H1 (cell line): ENCODE measurements at regions not wholly inside any gene's neighbourhood (a gene's known extent, or its start where the extent isn't known, plus 50 kb on each side); places are given as distances from the start of the nearest gene placed in this dataset.
A peak's percentile ranks its signal among the peaks of the same experiment; 100 is the strongest.

ENCODE experiments used
- CTCF ChIA-PET: fragments of 300-600 bp; sonication (Branson Sonifier 250); formaldehyde crosslinking; loops from one replicate; lab custom pipeline; 2021; ENCODE audit not compliant: partially characterized antibody; lab: Charles Lee
- POLR2A ChIA-PET: fragments of 300-600 bp; sonication (Branson Sonifier 250); formaldehyde crosslinking; loops from one replicate; lab custom pipeline; 2021; ENCODE audit warnings: inconsistent platforms; ENCODE audit not compliant: partially characterized antibody; lab: Charles Lee
- DNase-seq, 2 experiments: peaks; one replicate each; pipeline versions ENCODE4 v3.0.0 to v3.0.0-alpha.2; 2010 to 2022; ENCODE audit warnings: low spot score in 2 of 2, low read depth in 1 of 2, mixed read lengths in 1 of 2
- FAIRE-seq: peaks from 2 replicates; lab custom pipeline; 2011; peaks lifted over from hg19 to GRCh38; lab: Jason Lieb, UNC
- H2AFZ ChIP-seq: 2 replicates; pipeline ENCODE4 v1.8.1; 2012; ENCODE audit warnings: low read length, inconsistent platforms
- H2AK5ac ChIP-seq: 2 replicates; pipeline ENCODE4 v1.6.1; 2013; ENCODE audit warnings: low read depth, low read length
- H2BK120ac ChIP-seq: replicated peaks from 2 replicates; pipeline ENCODE3; 2013; ENCODE audit warnings: low read depth, low read length, inconsistent platforms
- H2BK12ac ChIP-seq: 2 replicates; pipeline ENCODE4 v1.6.1; 2013; ENCODE audit warnings: low read depth, low read length
- H2BK15ac ChIP-seq: 2 replicates; pipeline ENCODE4 v1.6.1; 2013; ENCODE audit warnings: low read length
- H2BK20ac ChIP-seq: 2 replicates; pipeline ENCODE4 v1.6.1; 2013; ENCODE audit warnings: low read length
- H2BK5ac ChIP-seq: 2 replicates; pipeline ENCODE4 v1.6.1; 2013; ENCODE audit warnings: low read depth, low read length
- H3K14ac ChIP-seq: 2 replicates; pipeline ENCODE4 v1.6.1; 2013; ENCODE audit warnings: inconsistent platforms; ENCODE audit not compliant: insufficient read length
- H3K18ac ChIP-seq: 2 replicates; pipeline ENCODE4 v1.6.1; 2013; ENCODE audit warnings: low read length; ENCODE audit errors: extremely low read depth
- H3K23ac ChIP-seq: 2 replicates; pipeline ENCODE4 v1.6.1; 2013; ENCODE audit warnings: inconsistent platforms; ENCODE audit not compliant: insufficient read length
- H3K23me2 ChIP-seq: 2 replicates; pipeline ENCODE4 v1.6.1; 2013; ENCODE audit warnings: low read depth, low read length
- H3K27ac ChIP-seq: 2 replicates; pipeline ENCODE4 v1.6.1; 2011; ENCODE audit warnings: low read depth, low read length, inconsistent platforms
- H3K27me3 ChIP-seq, 4 experiments: replicated peaks in 1 of 4; 1 replicate in 1 of 4; 2 replicates in 3 of 4; pipeline versions ENCODE4 v1.6.1 to v1.8.1; 2011 to 2013; ENCODE audit warnings: low read length in 3 of 4, mild to moderate bottlenecking in 3 of 4, inconsistent platforms in 2 of 4, mixed read lengths in 2 of 4, moderate library complexity in 1 of 4; ENCODE audit not compliant: control insufficient read depth in 3 of 4, insufficient read depth in 3 of 4; ENCODE audit errors: extremely low read depth in 1 of 4
- H3K36me3 ChIP-seq, 4 experiments: 2 replicates each; pipeline versions ENCODE4 v1.6.1 to v1.8.1; 2011 to 2013; ENCODE audit warnings: mild to moderate bottlenecking in 4 of 4, low read length in 3 of 4, moderate library complexity in 2 of 4, control low read depth in 1 of 4, inconsistent platforms in 1 of 4; ENCODE audit not compliant: insufficient read depth in 4 of 4, control insufficient read depth in 2 of 4
- H3K4ac ChIP-seq: replicated peaks from 2 replicates; pipeline ENCODE3; 2013; ENCODE audit warnings: low read length, low read depth, mixed read lengths, inconsistent platforms; ENCODE audit not compliant: insufficient read length
- H3K4me1 ChIP-seq, 4 experiments: replicated peaks in 1 of 4; 1 replicate in 1 of 4; 2 replicates in 3 of 4; pipeline versions ENCODE4 v1.6.1 to v1.8.1; 2011 to 2013; ENCODE audit warnings: low read length in 3 of 4, inconsistent platforms in 2 of 4, mixed read lengths in 1 of 4; ENCODE audit not compliant: insufficient read depth in 4 of 4, control insufficient read depth in 3 of 4
- H3K4me2 ChIP-seq, 2 experiments: 2 replicates each; pipeline versions ENCODE4 v1.6.1 to v1.8.1; 2011 to 2013; ENCODE audit warnings: low read depth in 2 of 2, low read length in 2 of 2, control low read depth in 1 of 2, inconsistent platforms in 1 of 2, mild to moderate bottlenecking in 1 of 2; ENCODE audit not compliant: insufficient read depth in 1 of 2
- H3K4me3 ChIP-seq, 4 experiments: fragments of 200-600, 300-600 bp in 1 of 4; sonication (generic), shearing (Covaris generic), sonication (Bioruptor Twin) in 1 of 4; 2 replicates each; pipeline versions ENCODE4 v1.5.1 to v1.8.1; 2011 to 2016; ENCODE audit warnings: low read length in 4 of 4, low read depth in 3 of 4, control low read depth in 2 of 4, inconsistent platforms in 2 of 4, mild to moderate bottlenecking in 2 of 4, mixed read lengths in 1 of 4, moderate library complexity in 1 of 4; ENCODE audit not compliant: insufficient read depth in 2 of 4; ENCODE audit errors: extremely low read depth in 1 of 4
- H3K56ac ChIP-seq: replicated peaks from 2 replicates; pipeline ENCODE3; 2013; ENCODE audit warnings: low read depth, mild to moderate bottlenecking, mixed read lengths, low read length, inconsistent platforms; ENCODE audit not compliant: insufficient read length
- H3K79me1 ChIP-seq: 2 replicates; pipeline ENCODE4 v1.6.1; 2013; ENCODE audit warnings: low read depth, low read length, control low read depth
- H3K79me2 ChIP-seq, 2 experiments: 2 replicates each; pipeline versions ENCODE4 v1.6.1 to v1.8.1; 2012 to 2013; ENCODE audit warnings: low read length in 2 of 2, mild to moderate bottlenecking in 2 of 2, inconsistent platforms in 1 of 2; ENCODE audit not compliant: insufficient read depth in 2 of 2, control insufficient read depth in 1 of 2
- H3K9ac ChIP-seq, 4 experiments: replicated peaks in 1 of 4; 1 replicate in 1 of 4; 2 replicates in 3 of 4; pipeline versions ENCODE4 v1.6.1 to v1.8.1; 2011 to 2013; ENCODE audit warnings: low read depth in 3 of 4, low read length in 3 of 4, control low read depth in 2 of 4, mild to moderate bottlenecking in 2 of 4, moderate library complexity in 2 of 4, inconsistent platforms in 1 of 4; ENCODE audit errors: extremely low read depth in 1 of 4
- H3K9me3 ChIP-seq, 2 experiments: 2 replicates each; pipeline versions ENCODE4 v1.6.1 to v1.8.1; 2012 to 2013; ENCODE audit warnings: mild to moderate bottlenecking in 2 of 2, moderate library complexity in 2 of 2, control low read depth in 1 of 2, inconsistent platforms in 1 of 2, low read depth in 1 of 2, low read length in 1 of 2, mixed read lengths in 1 of 2; ENCODE audit not compliant: insufficient read depth in 2 of 2
- H4K20me1 ChIP-seq, 2 experiments: replicated peaks in 1 of 2; 2 replicates each; pipeline versions ENCODE3 to v1.8.1; 2011 to 2013; ENCODE audit warnings: inconsistent platforms in 2 of 2, low read length in 2 of 2, mild to moderate bottlenecking in 1 of 2; ENCODE audit not compliant: insufficient read depth in 2 of 2, control insufficient read depth in 1 of 2
- H4K5ac ChIP-seq: 2 replicates; pipeline ENCODE4 v1.6.1; 2013; ENCODE audit warnings: low read length, low read depth, mixed read lengths, inconsistent platforms; ENCODE audit not compliant: insufficient read length
- H4K8ac ChIP-seq: 2 replicates; pipeline ENCODE4 v1.8.0; 2013; ENCODE audit warnings: mild to moderate bottlenecking, moderate library complexity, low read length, inconsistent platforms; ENCODE audit not compliant: insufficient read depth; ENCODE audit errors: extremely low read depth
- H4K91ac ChIP-seq: replicated peaks from 2 replicates; pipeline ENCODE3; 2013; ENCODE audit warnings: low read length, mixed read lengths, inconsistent platforms; ENCODE audit not compliant: insufficient read length
- ASH2L ChIP-seq: fragments of 200-600, 300-600 bp; sonication (generic); IDR thresholded peaks from one replicate; pipeline ENCODE4 v1.7.1; 2017; ENCODE audit warnings: low read length
- BACH1 ChIP-seq: IDR thresholded peaks from 2 replicates; pipeline ENCODE4 v1.6.1; 2012; ENCODE audit warnings: low read length, improper control_type of control experiment
- BCL11A ChIP-seq, 2 experiments: IDR thresholded peaks; one replicate each; pipeline ENCODE4 v1.6.1; 2011; ENCODE audit warnings: low read depth in 2 of 2, low read length in 2 of 2, mild to moderate bottlenecking in 2 of 2
- CBX5 ChIP-seq: fragments of 300-800, 300-1000 bp; sonication (generic); IDR thresholded peaks from 2 replicates; pipeline ENCODE4 v1.7.1; 2016; ENCODE audit warnings: antibody characterized with exemption, low read length, low read depth
- CBX8 ChIP-seq: fragments of 300-800, 300-1000 bp; sonication (generic); IDR thresholded peaks from 2 replicates; pipeline ENCODE4 v1.7.1; 2016; ENCODE audit warnings: low read depth, low read length, borderline replicate concordance
- CHD2 ChIP-seq: IDR thresholded peaks from 2 replicates; pipeline ENCODE4 v1.6.1; 2012; ENCODE audit warnings: low read length, improper control_type of control experiment
- CREB1 ChIP-seq: IDR thresholded peaks from 2 replicates; pipeline ENCODE4 v1.6.1; 2012; ENCODE audit warnings: inconsistent platforms
- CTBP2 ChIP-seq: IDR thresholded peaks from 2 replicates; pipeline ENCODE4 v1.7.0; 2011; ENCODE audit warnings: borderline replicate concordance, mild to moderate bottlenecking, moderate library complexity, mixed read lengths, low read length; ENCODE audit not compliant: insufficient read depth, insufficient read length
- HDAC2 ChIP-seq, 2 experiments: fragments of 300-600 bp in 1 of 2; sonication (generic) in 1 of 2; IDR thresholded peaks; 2 replicates each; pipeline ENCODE4 v1.6.1; 2011 to 2012; ENCODE audit warnings: low read depth in 2 of 2, low read length in 2 of 2, mild to moderate bottlenecking in 2 of 2, moderate library complexity in 2 of 2, borderline replicate concordance in 1 of 2, inconsistent platforms in 1 of 2
- MAFK ChIP-seq: IDR thresholded peaks from 2 replicates; pipeline ENCODE4 v1.6.1; 2012; ENCODE audit warnings: low read depth, mild to moderate bottlenecking, improper control_type of control experiment, low read length
- RFX5 ChIP-seq: IDR thresholded peaks from 2 replicates; pipeline ENCODE4 v1.6.1; 2011; ENCODE audit warnings: low read depth, low read length, improper control_type of control experiment, borderline replicate concordance
- SRF ChIP-seq: IDR thresholded peaks from 2 replicates; pipeline ENCODE4 v1.6.1; 2011; ENCODE audit warnings: mild to moderate bottlenecking, low read depth, low read length, moderate library complexity
- TBP ChIP-seq: IDR thresholded peaks from 2 replicates; pipeline ENCODE4 v1.6.1; 2011; ENCODE audit warnings: low read depth, low read length, improper control_type of control experiment
- WGBS, 2 experiments: shearing (Covaris generic) in 1 of 2; methylation state at CpG; one replicate each; pipeline versions ENCODE4 v1.1.6 to v1.1.7; 2013 to 2015; ENCODE audit warnings: low lambda C conversion rate in 2 of 2, mixed read lengths in 2 of 2, inconsistent platforms in 1 of 2, low coverage in 1 of 2, missing lambda C conversion rate in 1 of 2; ENCODE audit not compliant: insufficient replicate concordance in 2 of 2, insufficient coverage in 1 of 2, insufficient read length in 1 of 2; ENCODE audit errors: extremely low coverage in 1 of 2, missing lambda C conversion rate in 1 of 2; 5-methylcytosine and 5-hydroxymethylcytosine counted together
- TF ChIP-seq, protein P1 (sequence below): IDR thresholded peaks from 2 replicates; pipeline ENCODE4 v1.6.1; 2012; ENCODE audit warnings: low read length, inconsistent platforms

DNA sequence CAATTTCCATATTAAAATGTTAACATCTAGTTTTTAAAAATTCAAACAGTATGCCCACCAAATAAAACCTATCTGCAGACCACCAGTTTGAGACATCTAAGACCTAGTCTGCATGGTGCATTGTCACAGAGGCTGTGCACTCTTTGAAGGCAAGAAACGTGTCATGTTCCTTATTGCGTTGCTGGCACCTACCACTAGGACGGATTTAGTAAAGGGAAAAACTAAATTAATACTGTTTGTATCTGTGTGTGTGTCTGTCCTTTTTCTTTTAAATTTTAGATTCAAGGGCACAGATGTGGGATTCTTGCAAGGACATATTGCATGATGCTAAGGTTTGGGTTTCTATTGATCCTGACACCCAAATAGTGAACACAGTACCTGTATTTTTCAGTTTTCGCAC lies 481.4 kb downstream of the UQCRFS1 start:
- no peak overlapping the region for H3K56ac ChIP-seq
- H3K4me3 ChIP-seq = no peak overlapping the region
- H3K27ac ChIP-seq = no peak overlapping the region
- H4K5ac ChIP-seq = no peak overlapping the region
- H4K20me1 ChIP-seq = no peaks in the 10 kb centered on the region
- H4K8ac ChIP-seq = no peak overlapping the region
- no peak overlapping the region for H4K91ac ChIP-seq
- no peaks in the 10 kb centered on the region for H3K9me3 ChIP-seq
- POLR2A ChIA-PET = no interaction called here
- H2BK15ac ChIP-seq = no peak overlapping the region
- 0 out of 2 replicates have a peak overlapping the region, but pooled peaks have one; percentile 39 for H2AK5ac ChIP-seq
- no peak overlapping the region for H2BK12ac ChIP-seq
- H3K36me3 ChIP-seq = no peaks in the 10 kb centered on the region
- no peak overlapping the region for H3K23ac ChIP-seq
- H3K79me2 ChIP-seq = peaks cover 0 to under 1% of the 10 kb centered on the region in 2 experiments; a peak in 1 of 4 replicates
- H2BK5ac ChIP-seq = no peak overlapping the region
- H2BK20ac ChIP-seq = no peak overlapping the region
- WGBS, 2 experiments = 88% methylated on average over 4 of the region's 4 CpGs; no CpG with 5 or more reads in 1 of the 2 experiments
- CTCF ChIA-PET = no interaction called here
- H2BK120ac ChIP-seq = no peak overlapping the region
- H3K14ac ChIP-seq = no peak overlapping the region
- FAIRE-seq (no peak), DNase-seq (no peak)
- H3K9ac ChIP-seq = no peak overlapping the region
- no peak overlapping the region for H2AFZ ChIP-seq
- peaks cover 0 to 4% (median 3%) of the 10 kb centered on the region in 4 experiments; a peak in 3 of 7 replicates for H3K27me3 ChIP-seq
- H3K23me2 ChIP-seq = peaks cover 1% of the 10 kb centered on the region; the same call in 1 of the 2 replicates
- H3K4ac ChIP-seq = no peak overlapping the region
- H3K4me1 ChIP-seq = no peaks in the 10 kb centered on the region; a peak in 1 of 7 replicates
- no peak overlapping the region for H3K18ac ChIP-seq
- no peaks in the 10 kb centered on the region for H3K79me1 ChIP-seq
- no peak overlapping the region for H3K4me2 ChIP-seq
- no peak for TF ChIP-seq BCL11A (IDR thresholded peaks at IDR 0.05; ENCODE audit: low read depth in 2 of 2, low read length in 2 of 2)
- no peak for TF ChIP-seq CBX5
- no peak for TF ChIP-seq MAFK
- no peak for TF ChIP-seq BACH1
- no peak for TF ChIP-seq TBP
- no peak for TF ChIP-seq CBX8
- no peak for TF ChIP-seq CTBP2
- no peak for TF ChIP-seq ASH2L
- TF ChIP-seq HDAC2 (IDR thresholded peaks at IDR 0.05; ENCODE audit: borderline replicate concordance in 1 of 2, low read depth in 2 of 2, low read length in 2 of 2) = no peak
- TF ChIP-seq CHD2 = no peak
- no peak for TF ChIP-seq RFX5
- TF ChIP-seq CREB1 = no peak
- TF ChIP-seq, protein P1, sequence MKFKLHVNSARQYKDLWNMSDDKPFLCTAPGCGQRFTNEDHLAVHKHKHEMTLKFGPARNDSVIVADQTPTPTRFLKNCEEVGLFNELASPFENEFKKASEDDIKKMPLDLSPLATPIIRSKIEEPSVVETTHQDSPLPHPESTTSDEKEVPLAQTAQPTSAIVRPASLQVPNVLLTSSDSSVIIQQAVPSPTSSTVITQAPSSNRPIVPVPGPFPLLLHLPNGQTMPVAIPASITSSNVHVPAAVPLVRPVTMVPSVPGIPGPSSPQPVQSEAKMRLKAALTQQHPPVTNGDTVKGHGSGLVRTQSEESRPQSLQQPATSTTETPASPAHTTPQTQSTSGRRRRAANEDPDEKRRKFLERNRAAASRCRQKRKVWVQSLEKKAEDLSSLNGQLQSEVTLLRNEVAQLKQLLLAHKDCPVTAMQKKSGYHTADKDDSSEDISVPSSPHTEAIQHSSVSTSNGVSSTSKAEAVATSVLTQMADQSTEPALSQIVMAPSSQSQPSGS = no peak
- TF ChIP-seq SRF = no peak
